ENCODE measurements at regions not wholly inside any gene's neighbourhood (a gene's known extent, or its start where the extent isn't known, plus 50 kb on each side); places are given as distances from the start of the nearest gene placed in this dataset.

DNA sequence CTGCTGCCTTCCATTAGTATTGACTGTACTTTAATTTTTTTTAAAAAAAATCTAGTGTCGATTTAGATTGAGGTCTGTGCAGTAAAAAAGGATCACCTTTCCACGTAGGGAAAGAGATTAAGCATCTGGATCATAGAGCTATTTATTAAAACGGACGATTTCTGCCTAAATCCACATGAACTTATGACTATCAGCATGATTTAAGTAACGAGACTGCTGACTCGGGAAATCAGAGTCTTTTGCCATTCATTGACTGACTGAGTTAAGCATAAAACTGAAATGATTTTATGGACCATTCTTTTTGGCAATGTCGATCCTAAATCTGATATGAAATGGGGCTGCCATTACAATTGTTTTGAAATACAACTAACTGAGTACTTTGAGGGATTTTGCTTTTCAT lies 261.7 kb downstream of the SAMD5 start:
- no peak overlapping the region for H3K27ac ChIP-seq
- no peak overlapping the region for H3K4me3 ChIP-seq
- TF ChIP-seq, protein P1, sequence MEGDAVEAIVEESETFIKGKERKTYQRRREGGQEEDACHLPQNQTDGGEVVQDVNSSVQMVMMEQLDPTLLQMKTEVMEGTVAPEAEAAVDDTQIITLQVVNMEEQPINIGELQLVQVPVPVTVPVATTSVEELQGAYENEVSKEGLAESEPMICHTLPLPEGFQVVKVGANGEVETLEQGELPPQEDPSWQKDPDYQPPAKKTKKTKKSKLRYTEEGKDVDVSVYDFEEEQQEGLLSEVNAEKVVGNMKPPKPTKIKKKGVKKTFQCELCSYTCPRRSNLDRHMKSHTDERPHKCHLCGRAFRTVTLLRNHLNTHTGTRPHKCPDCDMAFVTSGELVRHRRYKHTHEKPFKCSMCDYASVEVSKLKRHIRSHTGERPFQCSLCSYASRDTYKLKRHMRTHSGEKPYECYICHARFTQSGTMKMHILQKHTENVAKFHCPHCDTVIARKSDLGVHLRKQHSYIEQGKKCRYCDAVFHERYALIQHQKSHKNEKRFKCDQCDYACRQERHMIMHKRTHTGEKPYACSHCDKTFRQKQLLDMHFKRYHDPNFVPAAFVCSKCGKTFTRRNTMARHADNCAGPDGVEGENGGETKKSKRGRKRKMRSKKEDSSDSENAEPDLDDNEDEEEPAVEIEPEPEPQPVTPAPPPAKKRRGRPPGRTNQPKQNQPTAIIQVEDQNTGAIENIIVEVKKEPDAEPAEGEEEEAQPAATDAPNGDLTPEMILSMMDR (IDR thresholded peaks at IDR 0.05) = no peak

DNA sequence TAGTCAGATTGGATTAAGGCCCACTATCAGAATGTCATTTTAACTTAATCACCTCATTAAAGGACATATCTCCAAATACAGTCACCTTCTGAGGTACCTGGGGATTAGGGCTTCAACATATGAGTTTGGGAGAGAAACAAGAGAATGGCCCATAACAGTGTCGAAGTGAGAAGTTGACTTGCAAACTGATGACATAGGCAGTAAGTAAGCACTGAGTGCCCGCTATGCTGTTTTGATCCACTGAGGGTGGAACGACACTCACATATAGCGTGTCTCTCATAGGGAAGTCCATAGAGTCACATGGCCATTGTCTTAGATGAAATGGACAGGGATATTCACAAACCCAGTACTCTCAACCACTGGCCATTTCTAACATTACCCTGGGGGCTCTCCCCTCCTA lies 264.2 kb downstream of the SAMD5 start:
- H3K4me1 ChIP-seq = no peaks in the 10 kb centered on the region
- intact Hi-C loops (cut with DNase I) = no loop called here
- TF ChIP-seq, protein P1 (IDR thresholded peaks at IDR 0.05) = no peak
- H3K27me3 ChIP-seq = no peaks in the 10 kb centered on the region
- H3K27ac ChIP-seq = no peak overlapping the region
- DNase-seq = no peak
- no peak overlapping the region for H3K4me3 ChIP-seq
- H3K9ac ChIP-seq (ENCODE audit: low read depth in 2 of 2, low read length in 2 of 2) = no peak overlapping the region
- H3K9me3 ChIP-seq = no peaks in the 10 kb centered on the region
- no peaks in the 10 kb centered on the region for H3K36me3 ChIP-seq

More for the DNA sequence above, 261.7 kb downstream of the SAMD5 start:
- no peaks in the 10 kb centered on the region for H3K9me3 ChIP-seq
- no peak overlapping the region for H3K9ac ChIP-seq (ENCODE audit: low read depth in 2 of 2, low read length in 2 of 2)
- H3K36me3 ChIP-seq = no peaks in the 10 kb centered on the region
- intact Hi-C loops (cut with DNase I) = no loop called here
- no peak for DNase-seq
- no peaks in the 10 kb centered on the region for H3K27me3 ChIP-seq
- no peaks in the 10 kb centered on the region for H3K4me1 ChIP-seq

DNA sequence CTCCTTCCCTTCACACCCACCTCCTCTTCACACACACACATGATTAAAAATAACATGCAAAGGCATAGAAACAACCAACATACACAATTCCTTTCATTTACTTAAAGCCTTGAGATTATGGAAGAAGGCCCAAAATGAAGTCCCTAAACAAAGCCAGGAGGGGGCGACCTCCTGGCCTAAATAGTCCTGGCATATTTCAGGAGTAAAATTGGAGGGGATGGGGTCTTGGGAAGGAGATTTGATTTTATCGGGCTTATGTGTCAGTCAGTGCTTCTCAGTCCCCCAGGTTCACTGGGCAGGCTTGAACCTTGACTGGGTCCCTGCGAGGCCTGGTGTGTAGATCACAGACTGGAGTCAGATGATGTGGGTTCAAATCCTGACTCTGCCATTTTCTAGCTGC lies 266.4 kb downstream of the SAMD5 start:
- TF ChIP-seq, protein P1 (IDR thresholded peaks at IDR 0.05) = no peak
- Histone ChIP-seq H3K27me3 (no peaks in the 10 kb centered on the region), H3K9me3 (no peaks in the 10 kb centered on the region), H3K4me3 (no peak overlapping the region), H3K4me1 (no peaks in the 10 kb centered on the region), H3K9ac (ENCODE audit: low read depth in 2 of 2, low read length in 2 of 2) (no peak overlapping the region), H3K27ac (no peak overlapping the region), H3K36me3 (no peaks in the 10 kb centered on the region)
- DNase-seq = no peak
- intact Hi-C loops (cut with DNase I) = no loop called here

DNA sequence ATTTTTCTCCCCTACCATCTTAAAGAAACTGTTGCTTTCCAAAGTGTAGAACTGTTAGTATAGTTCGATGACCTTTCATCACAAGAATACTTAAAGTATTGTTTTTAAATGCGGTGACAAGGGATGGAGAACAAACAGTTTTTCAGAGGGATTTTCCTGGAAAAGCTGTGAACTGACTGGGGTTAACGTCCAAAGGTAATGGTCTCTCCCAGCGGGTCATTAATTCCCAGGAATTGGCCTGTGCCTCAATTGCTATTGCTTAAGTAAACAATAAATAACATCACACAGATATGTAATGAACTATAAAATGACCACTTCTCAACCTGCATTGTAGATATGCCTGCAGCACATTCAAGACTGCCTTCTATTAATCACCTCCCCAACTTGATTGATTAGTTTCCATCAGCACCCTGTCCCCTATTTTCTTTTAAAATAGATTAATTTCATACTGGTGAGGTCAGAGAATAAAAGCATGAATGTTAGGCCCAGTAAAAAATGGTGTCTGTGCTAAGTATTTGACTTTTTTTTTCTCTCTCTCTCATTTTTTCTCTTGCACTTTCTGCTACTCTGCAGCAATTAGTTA lies 268.2 kb downstream of the SAMD5 start:
- intact Hi-C loops (cut with DNase I) = no loop called here
- DNase-seq = no peak
- no peak overlapping the region for H3K27ac ChIP-seq

DNA sequence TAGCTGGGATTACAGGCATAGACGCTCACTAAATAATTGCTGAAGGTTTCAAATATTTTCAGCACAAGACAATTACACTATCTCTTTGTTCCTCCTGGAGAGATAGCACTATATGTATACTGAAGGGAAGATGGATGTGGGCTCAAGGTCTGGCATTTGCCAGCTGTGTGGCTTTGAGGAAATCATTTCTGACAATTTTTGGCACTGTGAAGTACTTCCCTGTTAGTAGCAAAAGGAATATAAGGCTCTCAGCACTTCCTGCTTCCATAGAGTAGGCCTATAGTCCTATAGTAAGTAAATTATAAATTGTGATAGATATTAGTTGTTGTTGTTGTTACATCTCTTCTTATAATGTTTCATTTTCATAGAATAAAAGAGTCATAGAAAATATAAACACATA lies 271.1 kb downstream of the SAMD5 start:
- intact Hi-C loops (cut with DNase I) = no loop called here
- TF ChIP-seq, protein P1 (IDR thresholded peaks at IDR 0.05) = no peak
- DNase-seq = no peak

More for the DNA sequence above, 268.2 kb downstream of the SAMD5 start:
- no peaks in the 10 kb centered on the region for H3K36me3 ChIP-seq
- TF ChIP-seq, protein P1 (IDR thresholded peaks at IDR 0.05) = no peak
- no peaks in the 10 kb centered on the region for H3K27me3 ChIP-seq
- no peak overlapping the region for H3K4me3 ChIP-seq
- no peak overlapping the region for H3K9ac ChIP-seq (ENCODE audit: low read depth in 2 of 2, low read length in 2 of 2)
- H3K9me3 ChIP-seq = no peaks in the 10 kb centered on the region
- no peaks in the 10 kb centered on the region for H3K4me1 ChIP-seq

More for the DNA sequence above, 271.1 kb downstream of the SAMD5 start:
- H3K9me3 ChIP-seq = no peaks in the 10 kb centered on the region
- no peak overlapping the region for H3K4me3 ChIP-seq
- no peaks in the 10 kb centered on the region for H3K27me3 ChIP-seq
- H3K36me3 ChIP-seq = no peaks in the 10 kb centered on the region
- H3K27ac ChIP-seq = no peak overlapping the region
- no peaks in the 10 kb centered on the region for H3K4me1 ChIP-seq
- H3K9ac ChIP-seq (ENCODE audit: low read depth in 2 of 2, low read length in 2 of 2) = no peak overlapping the region

Measured in colonic mucosa (tissue), 4 donors.